ENCODE measurements at regions not wholly inside any gene's neighbourhood (a gene's known extent, or its start where the extent isn't known, plus 50 kb on each side); places are given as distances from the start of the nearest gene placed in this dataset.
A peak's percentile ranks its signal among the peaks of the same experiment; 100 is the strongest.
"Not testable (repeated sequence)": the region's sequence is repeated elsewhere in the genome, so short reads cannot be mapped to it uniquely, and the experiment has no call there.

- DNase-seq (ENCODE audit: low read depth in 2 of 2) = no peak
Observed at GRCh38 chr6:169933839-169934698, 182.6 kb downstream of the ERMARD start.

GRCh38 chr6:169933251-169933821, 181.9 kb downstream of the ERMARD start:
- no peak for DNase-seq (ENCODE audit: low read depth in 2 of 2)

- no peak for DNase-seq (ENCODE audit: low read depth in 2 of 2)
Observed at GRCh38 chr6:169932491-169932890, 181.1 kb downstream of the ERMARD start.

- DNase-seq (ENCODE audit: low read depth in 2 of 2) = no peak
Observed at GRCh38 chr6:169931261-169931660, 179.8 kb downstream of the ERMARD start.

- DNase-seq (ENCODE audit: low read depth in 2 of 2) = no peak
Observed at GRCh38 chr6:169930799-169931198, 179.4 kb downstream of the ERMARD start.

- DNase-seq (ENCODE audit: low read depth in 2 of 2) = no peak
Observed at GRCh38 chr6:169927711-169928110, 176.3 kb downstream of the ERMARD start.

- no peak for DNase-seq (ENCODE audit: low read depth in 2 of 2)
Observed at GRCh38 chr6:169926617-169927417, 175.4 kb downstream of the ERMARD start.

- no peak for DNase-seq (ENCODE audit: low read depth in 2 of 2)
Observed at GRCh38 chr6:169923468-169924464, 172.3 kb downstream of the ERMARD start.

- peak; percentile 31 to 50 for DNase-seq (ENCODE audit: low read depth in 2 of 2)
Observed at GRCh38 chr6:169921853-169922824, 170.7 kb downstream of the ERMARD start.

GRCh38 chr6:169921217-169921616, 169.8 kb downstream of the ERMARD start:
- peak in 1 of 2 donors; percentile 5 for DNase-seq (ENCODE audit: low read depth in 2 of 2)

GRCh38 chr6:169920359-169921020, 169.1 kb downstream of the ERMARD start:
- DNase-seq (ENCODE audit: low read depth in 2 of 2) = no peak

- DNase-seq (ENCODE audit: low read depth in 2 of 2) = no peak
Observed at GRCh38 chr6:169918954-169919549, 167.6 kb downstream of the ERMARD start.

- no peak for DNase-seq (ENCODE audit: low read depth in 2 of 2)
Observed at GRCh38 chr6:169918239-169918953, 167.0 kb downstream of the ERMARD start.

GRCh38 chr6:169917153-169917552, 165.7 kb downstream of the ERMARD start:
- no peak for DNase-seq (ENCODE audit: low read depth in 2 of 2)

GRCh38 chr6:169915769-169916550, 164.5 kb downstream of the ERMARD start:
- DNase-seq (ENCODE audit: low read depth in 2 of 2) = no peak

GRCh38 chr6:169913745-169914144, 162.3 kb downstream of the ERMARD start:
- DNase-seq (ENCODE audit: low read depth in 2 of 2) = not testable (repeated sequence)

- no peak for DNase-seq (ENCODE audit: low read depth in 2 of 2)
Observed at GRCh38 chr6:169913096-169913638, 161.7 kb downstream of the ERMARD start.

Data from stimulated activated CD8-positive, alpha-beta memory T cell treated with anti-CD3 and anti-CD28 coated beads, Interleukin-2, amount 100 ng/mL, for 48 hours (primary cell).